HG03280 (cell line): ENCODE measurements at regions not wholly inside any gene's neighbourhood (a gene's known extent, or its start where the extent isn't known, plus 50 kb on each side); places are given as distances from the start of the nearest gene placed in this dataset.
"Not testable (repeated sequence)": the region's sequence is repeated elsewhere in the genome, so short reads cannot be mapped to it uniquely, and the experiment has no call there.

Experiments used
- ATAC-seq: cut with Tn5 transposase; IDR thresholded peaks from one replicate; pipeline ENCODE4 v1.9.1; 2021; ENCODE audit warnings: mild to moderate bottlenecking, moderate library complexity; ENCODE audit not compliant: unreplicated experiment

- no peak for ATAC-seq
These were observed 121.5 kb upstream of the SOD1 start for GRCh38 chr21:31537872-31538576.

DNA sequence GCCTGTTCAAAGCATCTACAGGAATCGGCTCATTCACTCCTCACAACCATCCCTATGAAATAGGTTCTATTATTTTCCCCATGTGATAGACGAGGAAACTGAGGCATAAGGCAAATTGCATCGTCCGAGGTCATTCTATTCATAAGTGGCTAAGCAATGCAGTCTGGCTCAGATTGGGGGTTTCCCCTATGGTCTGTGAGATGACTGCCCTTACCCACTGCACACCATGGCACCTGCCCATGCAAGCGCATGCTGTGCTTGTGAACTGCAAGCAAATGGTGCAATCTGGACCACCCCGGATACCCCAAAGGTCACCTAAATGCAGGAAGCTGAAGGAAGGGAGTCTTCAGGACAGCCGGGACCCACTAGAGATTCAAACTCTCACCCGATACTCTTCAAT is 123.4 kb upstream of the SOD1 start:
- no peak for ATAC-seq

- no peak for ATAC-seq
These were observed 127.5 kb upstream of the SOD1 start for GRCh38 chr21:31531967-31532366.

DNA sequence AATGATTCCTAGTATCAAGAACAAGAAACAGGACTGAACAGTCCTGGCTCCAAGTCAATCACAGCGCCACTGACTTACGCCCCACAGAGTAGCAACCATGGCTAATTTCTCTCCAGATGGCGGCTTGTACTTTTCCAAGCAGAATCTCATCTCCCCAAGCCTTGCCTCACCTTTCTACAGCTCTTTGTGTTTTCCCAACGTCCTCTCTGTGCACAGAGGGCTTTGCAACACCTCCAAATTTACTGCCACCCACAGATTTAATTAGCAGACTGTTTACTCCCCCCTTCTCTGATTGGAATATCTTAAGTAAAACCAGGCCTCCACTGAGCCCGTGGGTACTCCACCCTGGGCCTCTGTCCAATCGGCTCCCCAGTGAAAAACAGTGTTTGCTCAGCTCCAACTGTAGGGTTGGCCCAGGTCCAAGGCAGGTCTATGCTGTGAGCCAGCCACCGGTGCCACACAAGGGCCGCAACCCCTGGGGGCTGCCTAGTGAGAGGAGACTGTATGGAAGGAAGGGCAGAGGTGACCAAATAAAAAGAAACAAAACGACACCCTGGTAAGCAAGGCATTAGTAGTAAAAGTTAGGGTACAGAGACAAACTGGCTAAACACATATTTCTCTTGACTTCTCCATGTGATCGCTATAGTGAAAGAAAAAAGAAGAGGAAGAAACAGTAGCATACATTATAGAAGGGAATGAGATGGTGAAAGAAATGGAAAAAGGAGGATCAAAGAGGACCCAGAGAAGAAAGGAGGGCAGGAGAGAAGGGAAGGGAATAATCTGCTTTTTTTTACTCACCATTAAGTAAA is 128.4 kb upstream of the SOD1 start:
- ATAC-seq = no peak

GRCh38 chr21:31530364-31530763 is 129.1 kb upstream of the SOD1 start:
- ATAC-seq = no peak

DNA sequence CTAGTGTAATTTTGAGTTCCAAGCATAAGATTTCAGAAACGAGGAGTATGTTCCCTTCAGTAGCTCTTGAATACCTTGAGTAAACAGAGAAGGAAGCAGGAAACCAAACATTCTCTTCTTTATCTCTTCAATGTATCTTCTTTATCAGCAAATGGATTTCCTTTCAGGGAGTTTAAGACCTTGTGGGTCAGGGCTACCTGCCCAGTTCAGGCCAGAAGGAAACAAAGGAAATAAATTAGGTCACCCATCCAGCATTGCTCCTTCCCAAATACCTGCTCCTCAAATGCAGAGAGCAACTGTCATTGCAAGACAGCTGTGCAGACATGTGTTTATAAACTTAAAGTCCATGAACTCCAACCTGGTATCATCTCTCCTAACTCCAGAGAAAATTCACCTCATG is 130.1 kb upstream of the SOD1 start:
- ATAC-seq = no peak

- no peak for ATAC-seq
These were observed 133.5 kb upstream of the SOD1 start for GRCh38 chr21:31526040-31526439.

GRCh38 chr21:31524140-31524539 is 135.4 kb upstream of the SOD1 start:
- ATAC-seq = no peak

DNA sequence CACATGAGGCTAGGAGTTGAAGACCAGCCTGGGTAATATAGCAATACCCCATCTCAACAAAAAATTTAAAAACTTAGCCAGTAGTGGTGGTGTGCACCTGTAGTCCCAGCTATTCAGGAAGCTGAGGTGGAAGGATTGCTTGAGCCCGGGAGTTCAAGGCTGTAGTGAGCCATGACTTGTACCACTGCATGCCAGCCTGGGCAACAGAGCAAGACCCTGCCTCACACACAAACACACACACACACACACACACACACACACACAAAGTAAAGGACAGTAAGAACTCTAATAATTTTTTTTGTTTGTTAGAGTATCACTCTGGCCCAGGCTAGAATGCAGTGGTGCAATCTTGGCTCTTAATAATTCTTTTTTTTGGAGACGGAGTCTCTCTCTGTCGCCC is 138.0 kb upstream of the SOD1 start:
- no peak for ATAC-seq

- ATAC-seq = no peak
These were observed 138.9 kb upstream of the SOD1 start for GRCh38 chr21:31520561-31521098.

DNA sequence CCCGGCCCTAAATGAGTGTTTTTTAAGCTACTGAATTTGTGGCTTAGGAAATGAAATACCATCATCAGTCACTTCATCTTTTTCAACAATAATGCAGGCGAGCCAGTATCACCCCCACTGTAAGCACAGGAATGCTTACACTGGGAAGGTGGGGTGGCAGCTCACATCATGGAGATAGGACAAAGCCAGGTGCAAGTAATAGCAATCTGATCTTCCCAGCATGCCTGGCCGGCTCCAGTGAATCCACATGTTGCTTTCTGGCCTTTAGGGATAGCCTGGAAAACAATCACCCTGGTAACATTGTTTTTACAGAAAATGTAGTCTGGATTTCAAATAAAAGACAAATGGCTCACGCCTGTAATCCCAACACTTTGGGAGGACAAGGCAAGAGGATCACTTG is 140.9 kb upstream of the SOD1 start:
- ATAC-seq = no peak

DNA sequence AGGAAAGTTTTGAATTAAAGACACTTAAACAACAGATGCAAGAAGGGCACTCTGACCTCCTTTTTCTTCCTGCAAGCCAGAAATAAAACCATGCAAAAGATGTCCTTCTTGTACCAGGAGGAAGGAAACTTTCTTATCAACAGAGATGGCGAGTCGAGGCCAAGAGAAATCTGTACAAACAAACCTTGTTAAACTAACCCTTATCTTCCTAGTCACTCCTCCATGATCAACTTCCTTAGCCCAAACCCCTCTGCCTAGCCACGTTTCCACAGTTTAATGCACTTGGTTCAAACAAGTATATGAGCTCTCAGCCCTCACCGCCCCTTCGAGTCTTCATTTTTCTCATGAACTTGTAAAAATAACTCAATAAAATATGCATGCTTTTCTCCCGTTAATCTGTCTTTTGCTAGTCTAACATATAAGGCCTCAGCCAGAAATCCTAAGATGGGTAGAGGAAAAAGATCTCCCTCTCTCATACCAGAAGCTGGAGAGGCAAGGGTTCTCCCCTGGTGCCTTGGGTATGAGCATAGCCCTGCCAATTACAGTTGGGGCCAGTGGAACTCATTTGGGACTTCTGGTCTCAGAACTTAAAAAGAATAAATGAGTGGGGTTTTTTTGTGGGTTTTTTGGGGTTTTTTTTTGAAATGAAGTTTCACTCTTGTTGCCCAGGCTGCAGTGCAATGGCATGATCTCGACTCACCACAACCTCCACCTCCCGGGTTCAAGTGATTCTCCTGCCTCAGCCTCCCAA is 141.7 kb upstream of the SOD1 start:
- no peak for ATAC-seq

DNA sequence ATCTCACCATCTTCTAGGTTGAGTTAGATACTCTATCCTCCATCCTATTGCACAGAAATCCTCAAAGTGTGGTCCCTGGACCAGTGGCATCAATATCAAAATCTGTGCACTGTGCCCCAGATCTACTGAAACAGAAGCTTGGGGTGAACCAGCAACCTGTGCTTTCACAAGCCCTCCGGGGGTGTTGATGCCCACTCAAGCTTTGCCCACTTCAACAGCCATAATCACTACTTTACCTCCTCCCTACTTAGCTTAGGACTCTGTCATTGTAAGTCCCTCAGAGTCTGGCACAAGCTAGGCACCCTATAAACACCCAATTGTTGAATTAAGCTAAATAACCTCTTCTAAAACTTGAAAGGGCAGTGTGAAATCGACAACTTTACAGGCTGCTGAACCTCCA is 144.2 kb upstream of the SOD1 start:
- ATAC-seq = no peak

DNA sequence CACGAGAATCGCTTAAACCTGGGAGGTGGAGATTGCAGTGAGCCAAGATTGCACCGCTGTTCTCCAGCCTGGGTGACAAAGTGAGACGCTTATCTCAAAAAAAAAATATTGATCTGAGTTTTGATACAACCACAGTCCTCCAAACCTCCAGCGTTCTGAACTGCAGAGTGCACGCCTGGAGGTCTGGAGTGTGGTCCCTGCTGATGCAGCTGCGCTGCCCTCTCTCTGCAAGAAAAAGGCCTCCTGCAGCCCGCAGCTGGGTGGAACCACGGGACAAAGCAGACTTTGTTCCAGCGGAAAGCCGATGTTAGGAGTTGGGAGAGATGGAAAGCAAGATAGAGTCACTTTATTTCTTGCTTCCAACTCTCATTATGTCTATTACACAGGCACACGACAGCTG is 144.9 kb upstream of the SOD1 start:
- no peak for ATAC-seq

GRCh38 chr21:31513541-31513940 is 146.0 kb upstream of the SOD1 start:
- ATAC-seq = not testable (repeated sequence)

DNA sequence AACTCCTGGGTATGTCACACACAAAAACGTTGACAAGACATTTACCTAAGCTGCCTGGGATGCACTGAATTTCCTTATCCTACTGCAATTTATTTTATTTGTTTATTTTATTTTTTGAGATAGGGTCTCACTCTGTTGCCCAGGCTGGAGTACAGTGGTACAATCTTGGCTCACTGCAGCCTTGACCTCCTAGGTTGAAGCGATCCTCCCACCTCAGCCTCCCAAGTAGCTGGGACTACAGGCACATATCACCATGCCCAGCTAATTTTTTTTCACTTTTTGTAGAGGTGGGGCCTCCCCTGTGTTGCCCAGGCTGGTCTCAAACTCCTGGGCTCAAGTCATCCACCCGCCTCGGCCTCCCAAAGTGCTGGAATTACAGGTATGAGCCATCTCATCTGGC is 147.5 kb upstream of the SOD1 start:
- not testable (repeated sequence) for ATAC-seq

- no peak for ATAC-seq
These were observed 148.2 kb upstream of the SOD1 start for GRCh38 chr21:31511258-31511657.

DNA sequence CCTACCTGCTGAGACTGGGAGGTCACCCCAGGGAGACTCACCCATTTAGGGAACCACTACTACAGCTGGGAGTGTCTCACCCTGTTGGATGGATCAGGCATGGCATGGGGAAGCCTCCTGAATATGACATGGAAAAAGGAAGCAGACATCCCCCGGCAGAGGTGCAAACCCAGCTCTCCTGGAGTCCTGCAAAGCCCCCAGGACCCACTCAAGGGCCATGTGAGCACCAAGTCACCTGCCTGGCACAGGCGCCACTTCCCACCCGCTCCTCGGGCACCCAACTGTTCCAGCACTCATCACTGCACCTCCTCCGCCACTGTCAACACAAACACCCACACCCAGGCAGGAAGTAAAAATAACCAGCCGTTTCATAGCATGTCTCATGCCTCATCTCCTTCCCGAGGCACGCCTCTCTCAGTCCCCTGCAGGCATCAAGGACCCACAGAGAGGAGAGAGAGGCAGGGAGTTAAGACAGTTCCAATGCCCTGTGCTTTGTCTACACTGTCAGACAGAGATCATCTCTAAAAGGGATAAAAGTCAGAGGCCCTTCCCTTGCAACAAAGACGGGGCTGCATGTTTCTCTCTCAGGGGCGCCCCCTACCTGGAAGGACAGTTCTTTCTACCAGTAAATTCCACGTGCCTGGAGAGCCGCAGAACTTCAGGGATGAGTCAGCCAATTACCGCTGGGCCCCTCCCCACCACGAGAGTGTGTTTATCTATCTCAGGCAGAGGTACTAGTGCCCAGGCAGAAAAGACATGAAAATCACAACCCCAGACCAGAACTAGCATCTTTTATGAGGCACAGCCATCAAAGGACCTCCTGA is 150.1 kb upstream of the SOD1 start:
- no peak for ATAC-seq

GRCh38 chr21:31505975-31506374 is 153.5 kb upstream of the SOD1 start:
- ATAC-seq = no peak

GRCh38 chr21:31503939-31504338 is 155.6 kb upstream of the SOD1 start:
- ATAC-seq = no peak

- ATAC-seq = no peak
These were observed 156.0 kb upstream of the SOD1 start for GRCh38 chr21:31503467-31503866.
